ENCODE measurements at regions not wholly inside any gene's neighbourhood (a gene's known extent, or its start where the extent isn't known, plus 50 kb on each side); places are given as distances from the start of the nearest gene placed in this dataset.

GRCh38 chr6:125665295-125665814 is 84.1 kb upstream of the HEY2 start:
- WGBS, 2 donors: 64 to 66% methylated on average over 5 of the region's 5 CpGs
- intact Hi-C loops (cut with DNase I; ENCODE audit: low total_unique reads): no loop called here
- TF ChIP-seq CTCF (IDR thresholded peaks at IDR 0.05) (no peak), POLR2A (IDR thresholded peaks at IDR 0.05) (no peak)

GRCh38 chr6:125667326-125667725 is 82.1 kb upstream of the HEY2 start:
- no peak for DNase-seq (ENCODE audit: low spot score in 2 of 2)
- intact Hi-C loops (cut with DNase I; ENCODE audit: low total_unique reads): no loop called here
- WGBS, 2 donors: 59 to 61% methylated on average over 6 of the region's 6 CpGs
- H3K4me3 ChIP-seq (ENCODE audit: low read depth, poor library complexity, severe bottlenecking): no peak overlapping the region
- TF ChIP-seq CTCF (IDR thresholded peaks at IDR 0.05) (no peak), POLR2A (IDR thresholded peaks at IDR 0.05) (no peak)

More at GRCh38 chr6:125665295-125665814, 84.1 kb upstream of the HEY2 start:
- no peak overlapping the region for H3K4me3 ChIP-seq (ENCODE audit: low read depth, poor library complexity, severe bottlenecking)
- DNase-seq (ENCODE audit: low spot score in 2 of 2): no peak

GRCh38 chr6:125668071-125668470 is 81.4 kb upstream of the HEY2 start:
- no peak for TF ChIP-seq POLR2A (IDR thresholded peaks at IDR 0.05)
- TF ChIP-seq CTCF (IDR thresholded peaks at IDR 0.05): no peak
- WGBS, 2 donors: 86 to 92% methylated on average over 8 of the region's 8 CpGs
- intact Hi-C loops (cut with DNase I; ENCODE audit: low total_unique reads): no loop called here

GRCh38 chr6:125670568-125670967 is 78.9 kb upstream of the HEY2 start:
- intact Hi-C loops (cut with DNase I; ENCODE audit: low total_unique reads): no loop called here
- TF ChIP-seq CTCF (IDR thresholded peaks at IDR 0.05): no peak
- TF ChIP-seq POLR2A (IDR thresholded peaks at IDR 0.05): no peak
- H3K4me3 ChIP-seq (ENCODE audit: low read depth, poor library complexity, severe bottlenecking): no peak overlapping the region
- 8 to 17% methylated on average over 5 of the region's 5 CpGs for WGBS, 2 donors
- no peak for DNase-seq (ENCODE audit: low spot score in 2 of 2)

More at GRCh38 chr6:125668071-125668470, 81.4 kb upstream of the HEY2 start:
- no peak overlapping the region for H3K4me3 ChIP-seq (ENCODE audit: low read depth, poor library complexity, severe bottlenecking)
- no peak for DNase-seq (ENCODE audit: low spot score in 2 of 2)

- no peak for DNase-seq (ENCODE audit: low spot score in 2 of 2)
- TF ChIP-seq POLR2A (IDR thresholded peaks at IDR 0.05) (no peak), CTCF (IDR thresholded peaks at IDR 0.05) (no peak)
- no peak overlapping the region for H3K4me3 ChIP-seq (ENCODE audit: low read depth, poor library complexity, severe bottlenecking)
- intact Hi-C loops (cut with DNase I; ENCODE audit: low total_unique reads): no loop called here
- 76% methylated on average over 1 of the region's 1 CpG for WGBS, 2 donors
Measured at GRCh38 chr6:125671323-125671722, 78.1 kb upstream of the HEY2 start.

- no peak for DNase-seq (ENCODE audit: low spot score in 2 of 2)
- 79 to 87% methylated on average over 5 of the region's 5 CpGs for WGBS, 2 donors
- no peak overlapping the region for H3K4me3 ChIP-seq (ENCODE audit: low read depth, poor library complexity, severe bottlenecking)
- TF ChIP-seq CTCF (IDR thresholded peaks at IDR 0.05) (no peak), POLR2A (IDR thresholded peaks at IDR 0.05) (no peak)
- intact Hi-C loops (cut with DNase I; ENCODE audit: low total_unique reads): no loop called here
Measured at GRCh38 chr6:125674230-125674629, 75.2 kb upstream of the HEY2 start.

All from lower leg skin (tissue), 4 donors.